HPDE6-E6E7 (cell line): ENCODE measurements at regions not wholly inside any gene's neighbourhood (a gene's known extent, or its start where the extent isn't known, plus 50 kb on each side); places are given as distances from the start of the nearest gene placed in this dataset.

Source experiments
- DNase-seq: peaks from one replicate; pipeline ENCODE4 v3.0.0; 2011; ENCODE audit warnings: missing footprints; ENCODE audit errors: extremely low spot score

DNA sequence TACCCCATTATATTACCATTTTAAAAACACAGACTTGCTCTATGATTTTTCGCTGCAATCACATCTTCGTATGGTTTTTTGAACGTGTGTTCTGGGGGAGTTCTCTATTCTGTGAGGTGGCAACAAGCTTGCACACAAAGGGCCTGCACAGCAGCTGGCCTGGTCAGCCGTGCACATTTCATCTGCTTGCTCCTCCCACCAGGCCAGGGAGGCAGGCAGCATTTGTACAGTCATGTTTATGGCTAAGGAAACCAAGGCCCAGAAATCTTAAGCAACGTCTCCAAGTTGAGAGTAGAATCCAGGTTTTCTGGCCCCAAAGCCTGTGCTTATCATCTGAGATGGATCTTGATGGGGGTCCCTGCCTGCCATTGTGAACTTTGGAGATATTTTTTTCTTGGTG, 106.4 kb upstream of the SMIM21 start:
- DNase-seq, result no peak

- DNase-seq, result no peak
Measured at GRCh38 chr18:75533209-75533608, 105.7 kb upstream of the SMIM21 start.

DNA sequence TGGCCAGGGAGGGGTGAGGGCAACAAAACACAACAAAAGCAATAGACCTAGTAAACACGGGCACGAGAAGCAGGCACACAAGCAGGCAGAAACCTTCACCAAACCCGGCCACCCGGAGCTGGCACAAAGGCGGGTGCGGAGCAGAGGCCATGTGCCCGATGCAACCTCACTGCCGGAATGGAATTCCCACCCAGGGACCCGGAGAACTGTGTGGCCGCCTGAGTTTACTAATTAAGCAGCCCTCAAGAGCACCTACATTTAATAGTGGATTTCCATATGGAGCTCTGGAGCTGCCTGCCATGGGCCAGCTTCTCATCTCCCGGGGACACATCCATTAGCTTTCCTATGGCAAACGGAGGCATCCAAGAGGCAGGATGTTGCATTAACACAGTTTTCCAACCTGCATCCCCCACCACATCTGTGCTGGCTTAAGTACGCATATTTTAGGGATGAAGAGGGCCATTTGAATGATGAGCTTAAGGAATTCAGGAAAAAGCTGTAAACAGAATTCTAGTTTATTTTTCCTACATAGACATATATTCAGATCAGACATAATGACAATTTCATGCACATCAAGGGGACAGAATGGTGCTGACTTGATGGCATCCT, 104.5 kb upstream of the SMIM21 start:
- DNase-seq, result no peak

DNA sequence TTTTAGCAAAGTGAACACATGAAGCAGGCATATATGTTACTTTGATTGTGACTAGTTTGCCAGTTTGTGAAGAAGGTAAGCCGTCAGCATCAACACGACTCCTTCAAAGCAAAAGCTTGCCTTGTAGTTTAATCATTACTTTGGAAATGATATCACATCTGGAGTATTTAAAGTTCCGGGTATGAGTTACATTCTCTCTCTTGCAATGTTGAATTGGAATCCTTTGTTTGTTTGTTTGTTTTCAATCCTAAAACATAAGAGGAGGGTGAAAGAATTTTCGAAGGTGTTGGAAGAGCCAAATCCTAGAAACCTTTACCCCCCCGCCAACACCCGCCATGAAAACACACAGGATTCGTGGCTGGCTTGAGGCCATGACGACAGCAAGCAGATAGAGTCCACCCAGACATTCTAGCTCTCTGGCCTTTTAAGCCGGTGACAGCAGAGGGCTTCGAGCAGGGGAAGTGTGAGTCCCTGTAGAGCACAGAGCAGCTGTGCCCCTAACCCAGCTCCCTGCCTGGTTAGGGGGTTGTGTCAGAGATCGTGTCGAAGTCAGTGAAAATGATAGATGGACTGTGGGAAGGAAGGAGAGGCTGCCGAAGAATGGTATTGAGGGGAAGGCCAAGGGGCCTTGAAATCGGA, 103.8 kb upstream of the SMIM21 start:
- no peak for DNase-seq

GRCh38 chr18:75530566-75531211, 103.2 kb upstream of the SMIM21 start:
- no peak for DNase-seq

DNA sequence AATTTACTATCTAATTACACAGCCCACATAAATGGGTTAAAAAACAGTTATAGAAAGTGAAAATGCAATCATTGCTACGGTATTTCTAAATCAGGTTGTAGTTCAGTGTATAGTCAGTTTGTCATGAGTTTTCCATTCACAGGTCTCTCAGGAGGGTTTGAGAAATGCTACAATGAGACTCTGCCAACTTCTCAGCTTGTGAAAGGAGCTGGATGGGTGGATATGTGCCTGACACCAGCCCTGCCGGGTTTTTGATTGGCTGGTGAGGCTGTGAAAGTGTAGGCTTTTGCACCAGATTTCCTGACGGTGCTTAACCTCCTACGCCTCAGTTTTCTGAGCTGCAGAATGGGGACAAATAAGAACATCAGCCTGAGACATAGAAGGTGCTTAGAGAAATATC, 102.6 kb upstream of the SMIM21 start:
- no peak for DNase-seq

- DNase-seq, result no peak
Measured at GRCh38 chr18:75529394-75529793, 101.9 kb upstream of the SMIM21 start.

DNA sequence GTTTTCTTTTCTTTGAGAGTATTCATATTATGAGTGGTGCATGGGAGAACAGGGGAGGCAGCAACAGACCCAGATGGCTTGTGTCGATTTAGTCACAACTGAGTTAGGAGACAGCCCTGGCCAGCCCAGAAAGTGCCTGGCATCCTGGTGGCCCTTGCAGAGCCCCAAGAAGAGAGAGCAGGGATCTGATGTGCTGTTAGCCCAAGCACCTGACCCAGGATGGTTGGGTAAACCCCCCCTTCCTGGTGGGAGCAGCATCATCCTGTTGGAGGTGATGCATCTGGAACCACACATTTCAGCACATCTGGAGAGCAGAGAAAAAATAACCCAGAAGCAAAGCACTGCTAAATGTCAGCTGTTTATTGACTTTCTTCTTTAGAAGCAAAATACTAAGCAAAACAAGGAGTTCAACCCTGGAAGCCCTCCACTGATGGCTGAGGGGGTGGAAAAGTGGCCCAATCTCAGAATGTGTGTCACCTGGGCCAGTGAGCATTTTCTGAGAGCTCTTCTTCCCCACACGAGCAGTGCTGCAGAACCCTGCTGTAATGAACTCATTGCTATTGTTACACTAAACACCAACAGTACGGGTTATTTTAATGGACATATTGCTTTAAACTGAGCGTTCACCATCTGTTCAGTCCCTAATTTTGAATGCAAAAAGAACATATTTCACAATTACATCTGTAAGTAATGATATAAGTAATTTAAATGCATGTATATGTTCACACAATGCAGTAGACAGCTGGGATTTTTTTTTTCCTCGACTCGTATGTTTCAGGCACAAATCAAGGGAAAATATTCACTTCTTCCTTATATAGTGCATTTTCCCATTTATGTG, 100.6 kb upstream of the SMIM21 start:
- DNase-seq, result no peak

DNA sequence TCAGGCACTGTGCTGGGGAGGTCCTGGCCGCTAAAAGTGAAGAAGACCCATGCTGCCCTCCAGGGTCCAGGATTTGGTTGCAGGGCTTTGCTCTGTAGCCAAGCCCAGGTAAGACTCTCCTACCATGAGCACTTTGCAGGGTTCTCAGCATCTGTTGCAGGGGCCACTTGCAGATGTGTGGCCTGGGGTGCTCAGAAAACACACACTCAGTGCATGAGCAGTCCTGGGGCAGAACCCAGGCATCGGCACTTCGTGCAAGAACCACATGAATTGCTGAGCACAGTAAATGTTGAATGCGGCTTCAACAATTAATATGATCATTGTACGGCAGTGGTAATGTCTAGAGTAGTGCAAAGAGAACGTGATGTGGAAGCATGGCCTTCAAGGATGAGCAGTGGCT, 98.5 kb upstream of the SMIM21 start:
- no peak for DNase-seq

DNA sequence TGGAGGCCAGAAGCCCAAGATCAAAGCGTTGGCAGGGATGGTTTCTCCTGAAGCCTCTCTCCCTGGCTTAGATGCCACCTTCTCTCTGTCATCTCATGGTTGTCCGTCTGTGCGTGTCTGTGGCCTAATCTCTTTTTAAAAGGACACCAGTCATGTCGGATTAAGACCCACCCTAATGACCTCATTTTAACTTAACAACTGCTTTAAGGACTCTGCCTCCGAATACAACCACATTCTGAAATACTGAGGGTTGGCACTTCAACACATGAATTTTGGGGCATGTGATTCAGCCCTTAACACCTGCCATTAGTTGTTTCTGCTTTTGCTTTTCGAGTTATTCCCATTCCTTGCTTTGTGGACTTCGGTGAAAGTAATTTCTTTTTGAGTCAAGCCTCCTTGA, 97.8 kb upstream of the SMIM21 start:
- no peak for DNase-seq

GRCh38 chr18:75524841-75525240, 97.3 kb upstream of the SMIM21 start:
- no peak for DNase-seq

DNA sequence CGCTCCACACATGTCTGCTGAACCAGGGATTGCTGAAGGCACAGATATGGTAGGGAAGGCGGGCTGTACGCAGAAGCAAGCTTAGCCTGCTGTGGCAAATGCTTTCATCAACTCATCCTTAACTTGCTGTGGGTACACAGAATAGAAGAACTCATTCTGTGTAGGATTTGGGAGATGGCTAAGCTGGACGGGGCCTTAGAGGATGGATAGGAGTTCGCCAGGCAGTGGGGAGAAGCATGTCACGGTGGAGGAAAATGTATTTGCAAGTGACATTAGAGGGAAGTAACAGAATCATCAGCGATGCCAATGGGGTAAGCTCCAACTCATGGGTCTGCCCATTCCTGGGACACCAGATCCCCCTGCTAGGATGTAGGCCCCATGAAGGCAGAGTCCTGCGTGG, 96.7 kb upstream of the SMIM21 start:
- DNase-seq, result no peak

DNA sequence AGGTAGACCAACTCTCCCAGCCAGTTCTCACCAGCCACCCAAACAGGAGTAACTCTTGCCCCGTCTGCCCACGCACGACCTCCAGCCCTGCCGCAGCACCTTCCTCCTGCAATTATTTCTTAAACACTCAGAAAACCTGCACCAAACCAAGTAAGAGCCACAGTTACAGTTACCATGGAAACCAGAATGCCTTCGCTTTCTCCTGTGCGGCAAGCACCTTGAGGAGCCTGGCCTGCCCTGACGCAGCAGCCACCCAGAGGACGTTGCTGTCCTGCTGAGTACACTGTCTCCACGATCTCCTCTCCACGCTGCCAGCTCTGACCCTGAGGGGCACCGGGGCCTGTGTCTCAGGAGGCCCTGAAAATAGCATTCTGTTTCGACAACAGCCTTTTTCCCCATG, 94.3 kb upstream of the SMIM21 start:
- DNase-seq, result no peak

DNA sequence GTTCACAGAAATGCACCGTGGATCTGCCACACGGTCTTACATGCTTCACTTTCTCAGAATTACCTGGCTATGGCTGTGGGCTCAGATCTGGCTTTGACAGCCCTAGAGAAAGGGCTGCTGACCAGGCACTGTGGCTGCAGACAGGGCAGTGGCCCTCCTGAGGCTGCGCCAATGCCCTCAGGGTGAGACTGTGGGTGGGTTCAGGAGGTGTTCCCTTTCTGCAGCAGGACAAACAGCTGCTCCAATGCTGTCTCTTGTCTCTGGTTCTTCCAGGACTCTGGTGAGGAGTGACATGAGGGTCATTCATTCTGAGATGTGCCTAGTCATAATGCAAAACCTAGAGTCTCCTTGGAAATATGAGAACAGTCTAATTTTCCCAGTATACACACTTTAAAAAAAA, 90.5 kb upstream of the SMIM21 start:
- no peak for DNase-seq

DNA sequence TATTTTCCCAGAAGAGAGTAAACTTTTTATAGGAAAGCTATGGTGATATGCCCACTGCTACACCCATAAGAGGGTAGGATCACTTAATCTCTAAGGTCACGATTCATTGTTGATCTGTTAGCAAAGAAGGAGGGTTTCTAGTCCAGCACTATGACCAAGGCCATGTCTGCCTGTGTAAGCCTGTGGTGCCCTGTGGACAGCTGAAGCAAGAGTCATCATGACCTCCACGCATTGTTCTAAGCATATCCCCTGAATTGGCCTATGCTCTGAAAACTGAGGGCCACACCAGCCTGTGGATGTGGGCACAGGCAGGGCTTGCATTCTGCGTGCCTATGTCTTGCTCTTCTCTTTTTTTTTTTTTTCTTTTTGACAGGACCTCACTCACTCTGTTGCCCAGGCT, 89.8 kb upstream of the SMIM21 start:
- DNase-seq, result no peak

- DNase-seq, result no peak
Measured at GRCh38 chr18:75507636-75508035, 80.1 kb upstream of the SMIM21 start.

DNA sequence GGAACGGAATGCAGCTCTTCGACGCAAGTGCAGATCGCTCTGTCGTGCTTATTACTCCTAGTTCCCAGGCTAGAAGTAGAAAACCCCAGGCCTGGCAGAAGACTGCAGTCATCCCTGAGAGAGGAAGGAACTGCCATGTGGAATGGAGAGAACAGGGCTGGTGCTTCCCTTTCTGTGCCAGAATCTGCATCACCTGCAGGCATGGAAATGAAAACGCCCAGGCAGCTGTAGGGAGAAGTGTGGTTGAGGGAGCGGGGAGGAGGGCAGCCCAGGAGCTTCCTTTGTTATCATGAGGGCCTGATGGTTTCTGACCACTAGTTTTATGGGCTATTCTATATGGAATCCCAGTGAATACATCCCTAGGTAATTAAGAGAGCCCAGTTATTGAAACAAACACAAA, 79.4 kb upstream of the SMIM21 start:
- no peak for DNase-seq

GRCh38 chr18:75504469-75504868, 77.0 kb upstream of the SMIM21 start:
- DNase-seq, result no peak

DNA sequence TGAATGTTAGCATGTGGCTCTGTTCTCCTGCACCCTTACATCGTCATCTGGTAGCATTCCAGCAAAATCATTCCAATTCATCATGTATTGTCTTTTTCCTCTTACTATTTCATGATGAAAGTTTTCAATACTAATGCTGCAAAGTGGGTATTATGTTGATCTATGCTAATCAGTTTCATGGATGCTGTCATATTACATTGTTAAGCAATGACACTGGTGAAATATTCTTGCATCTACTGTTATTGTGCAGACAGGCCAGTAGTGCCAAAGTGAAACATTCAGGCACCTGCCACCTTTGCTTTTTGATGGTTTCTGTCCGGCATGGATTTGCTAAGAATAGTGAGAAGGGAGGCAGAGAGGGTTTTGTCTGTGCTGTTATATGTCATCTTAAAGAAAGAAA, 76.1 kb upstream of the SMIM21 start:
- DNase-seq, result no peak

- no peak for DNase-seq
Measured at GRCh38 chr18:75502286-75502685, 74.8 kb upstream of the SMIM21 start.

DNA sequence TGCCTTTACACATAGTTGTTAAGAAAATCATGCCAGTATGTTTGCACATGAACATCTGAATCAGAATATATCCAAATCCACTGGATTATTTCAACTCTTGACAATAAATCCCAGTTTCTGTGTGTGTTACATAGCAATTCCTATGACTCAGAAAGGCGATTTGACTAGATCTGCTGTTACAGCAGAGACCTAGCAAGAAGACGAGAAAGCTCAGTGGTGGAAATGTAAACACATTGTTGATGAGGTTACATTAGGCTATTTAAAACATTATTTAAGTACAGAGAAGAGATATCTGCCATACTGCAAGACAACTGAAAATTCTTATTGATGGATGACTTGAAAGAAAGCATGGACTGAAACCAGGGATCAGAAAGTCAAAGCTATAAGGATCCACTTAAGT, 73.0 kb upstream of the SMIM21 start:
- DNase-seq, result no peak

DNA sequence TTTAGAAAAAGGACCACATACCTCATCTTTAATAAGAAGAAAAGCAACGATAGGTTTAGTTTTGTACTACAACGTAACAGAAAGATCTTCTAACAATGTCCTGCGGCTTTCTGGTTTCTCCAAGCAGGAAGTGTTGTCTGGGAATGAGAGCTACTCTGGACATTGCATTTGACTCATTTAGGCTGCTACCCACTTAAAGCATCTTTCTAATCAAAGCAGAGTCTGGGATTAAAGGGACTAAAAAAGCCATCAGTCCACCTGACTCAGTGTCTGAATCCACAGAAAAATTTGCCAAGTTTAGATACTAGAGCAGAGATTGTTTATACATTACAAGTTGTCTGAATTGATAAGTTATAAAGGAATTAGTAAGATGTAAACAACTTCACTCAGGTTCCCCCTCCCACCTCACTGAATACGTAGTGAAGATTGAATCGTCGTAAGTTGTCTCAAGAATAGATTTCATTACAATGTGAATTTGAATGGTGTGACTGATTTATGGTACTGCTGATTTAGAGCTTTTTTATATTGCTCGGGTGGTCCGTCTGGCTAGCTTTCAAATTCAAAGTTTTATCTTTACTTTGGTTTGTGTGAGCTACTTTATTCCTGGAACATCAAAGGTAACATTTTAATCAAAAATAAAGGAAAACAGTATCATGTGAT, 70.2 kb upstream of the SMIM21 start:
- DNase-seq, result no peak
